Effector CD8-positive, alpha-beta T cell (primary cell): ENCODE measurements at regions not wholly inside any gene's neighbourhood (a gene's known extent, or its start where the extent isn't known, plus 50 kb on each side); places are given as distances from the start of the nearest gene placed in this dataset.

Experiments
- DNase-seq: peaks from one replicate; lab custom pipeline; 2025; lab: John Stamatoyannopoulos, UW

DNA sequence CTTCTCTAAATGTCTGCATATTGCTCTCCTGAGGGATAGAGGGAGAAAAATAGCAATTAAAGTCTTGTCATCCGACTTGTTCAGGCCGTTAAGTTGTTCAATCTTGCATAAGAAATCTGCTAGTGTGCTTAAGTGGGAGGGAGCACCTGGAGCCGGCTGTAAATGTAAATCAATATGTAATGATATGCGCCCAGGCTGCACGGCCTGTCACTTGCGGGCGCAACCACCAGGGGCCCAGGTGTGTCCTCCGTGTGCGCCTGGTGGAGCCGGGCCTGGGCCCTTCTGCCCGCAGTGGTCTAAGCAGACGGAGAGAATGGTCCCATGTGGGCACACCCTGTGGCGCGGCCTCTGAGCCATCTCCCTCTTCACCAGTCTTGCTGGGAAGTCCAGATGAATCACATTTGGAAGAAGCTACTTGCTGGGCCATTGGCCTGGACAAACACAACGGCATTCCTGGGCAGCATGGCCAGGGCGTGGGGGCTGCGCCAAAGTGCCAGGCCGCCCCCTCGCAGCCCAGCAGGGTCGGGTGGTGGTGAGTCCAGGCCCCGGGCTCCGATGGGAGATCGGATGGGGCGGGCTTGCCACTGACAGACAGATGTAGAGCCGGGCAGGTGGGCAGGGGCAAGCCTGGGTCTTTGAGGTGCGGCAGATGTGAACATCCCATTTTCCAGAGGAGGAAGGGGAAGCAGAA, 193.3 kb upstream of the C14orf180 start:
- no peak for DNase-seq

DNA sequence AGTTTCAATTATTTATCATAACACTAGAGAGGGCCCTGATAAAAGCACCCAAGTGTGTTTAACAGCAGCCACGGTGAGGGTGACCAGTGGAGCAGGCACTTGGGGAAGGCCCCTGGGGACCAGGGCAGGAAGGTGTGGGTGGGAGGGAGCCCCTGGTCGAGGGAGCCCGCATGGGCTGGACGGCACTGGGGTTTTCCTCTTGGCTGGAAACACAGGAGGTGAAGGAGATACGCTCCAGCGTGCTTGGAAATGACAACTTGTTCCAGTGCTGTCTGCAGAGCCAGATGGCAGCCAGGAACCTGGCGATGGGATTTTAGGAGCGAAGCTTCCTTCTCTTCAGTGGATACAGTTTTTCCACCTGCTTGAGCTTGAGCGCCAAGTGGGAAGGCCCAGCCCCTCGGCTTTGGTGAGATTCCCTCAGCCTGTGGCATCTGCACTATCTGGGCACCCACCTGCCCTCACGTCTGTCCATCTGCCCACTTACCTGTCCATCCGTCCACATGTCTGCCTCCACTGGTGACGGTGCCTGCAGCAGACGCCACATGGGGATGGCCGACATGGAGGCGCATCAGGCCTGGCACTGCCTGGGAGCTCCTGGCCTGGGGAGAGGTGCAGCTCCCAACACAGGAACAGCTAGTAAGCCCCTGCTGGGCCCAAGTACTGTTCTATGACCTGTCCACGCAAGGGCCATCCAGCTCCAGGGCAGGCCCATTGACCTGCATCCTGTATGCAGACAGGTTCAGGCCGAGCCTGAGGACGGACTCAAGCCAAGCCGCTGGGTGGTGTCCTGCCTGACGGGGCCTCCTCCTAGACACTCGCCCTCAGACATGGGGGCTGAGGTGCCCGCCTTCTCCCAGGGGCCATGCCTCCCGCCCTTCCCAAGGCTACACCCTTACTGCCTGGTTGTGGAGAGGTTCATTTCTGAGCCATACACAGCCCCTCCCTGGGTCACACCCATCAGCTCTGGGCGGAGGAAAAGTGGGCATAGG, 192.2 kb upstream of the C14orf180 start:
- no peak for DNase-seq

DNA sequence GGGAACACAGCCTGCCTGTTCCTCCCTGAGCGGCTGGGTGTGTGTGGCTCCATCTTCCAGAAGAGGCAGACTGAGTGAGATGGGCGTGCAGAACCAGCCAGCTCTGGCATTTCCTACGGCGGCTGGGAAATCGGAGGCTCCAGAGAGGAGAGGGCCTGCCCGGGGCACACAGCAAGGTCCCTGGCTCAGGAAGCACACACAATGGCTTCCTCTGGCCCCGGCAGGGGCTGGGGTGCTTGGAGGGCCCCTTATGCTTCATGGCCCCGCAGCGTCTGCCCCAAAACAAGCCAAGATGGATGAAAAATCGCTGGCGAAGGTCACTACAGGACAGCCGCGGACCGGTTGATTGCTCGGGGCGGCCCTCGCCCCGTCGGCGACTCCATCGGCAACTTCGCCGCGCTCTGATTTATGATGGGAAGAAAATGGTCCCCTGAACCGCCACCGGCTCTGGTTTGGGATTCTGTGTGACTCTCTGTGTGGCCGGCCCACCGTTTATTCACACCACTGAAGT, 191.5 kb upstream of the C14orf180 start:
- DNase-seq, result no peak

DNA sequence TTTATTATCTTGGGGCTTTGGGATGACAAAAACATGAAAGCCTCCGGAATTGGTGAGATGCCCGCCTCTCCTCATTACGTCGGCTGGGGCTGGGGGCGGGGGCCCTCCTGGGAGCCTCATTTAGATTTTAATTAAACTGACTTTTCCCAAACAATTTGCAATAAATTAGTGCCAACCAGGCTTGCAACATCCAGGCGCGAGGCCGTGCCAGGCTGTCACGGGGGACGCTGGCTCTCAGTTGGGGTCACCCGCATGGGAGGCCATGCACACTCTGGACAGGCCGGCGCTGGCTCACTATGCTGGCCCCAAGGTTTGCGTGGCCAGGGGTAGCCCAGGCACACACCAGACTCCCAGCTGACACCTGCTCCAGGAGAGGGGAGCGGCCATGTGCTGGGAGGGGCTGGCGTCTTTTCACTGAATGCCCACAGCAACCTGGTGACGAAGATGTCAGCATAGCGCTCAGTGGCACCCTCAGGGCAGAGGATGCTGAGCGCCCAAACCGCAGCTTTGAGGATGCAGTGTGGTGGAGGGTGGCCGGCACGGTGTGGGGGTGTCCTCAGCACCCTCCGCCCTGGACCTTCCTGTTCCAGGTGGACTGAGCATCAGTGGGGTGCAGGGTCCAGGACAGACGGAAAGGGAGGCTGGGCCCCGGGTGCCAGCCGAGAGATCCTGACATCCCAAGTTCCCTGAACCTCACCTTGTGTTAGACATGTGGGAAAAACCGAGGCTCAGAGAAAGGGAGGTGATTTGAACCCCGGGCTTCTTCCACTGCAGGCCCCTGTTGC, 190.8 kb upstream of the C14orf180 start:
- no peak for DNase-seq

DNA sequence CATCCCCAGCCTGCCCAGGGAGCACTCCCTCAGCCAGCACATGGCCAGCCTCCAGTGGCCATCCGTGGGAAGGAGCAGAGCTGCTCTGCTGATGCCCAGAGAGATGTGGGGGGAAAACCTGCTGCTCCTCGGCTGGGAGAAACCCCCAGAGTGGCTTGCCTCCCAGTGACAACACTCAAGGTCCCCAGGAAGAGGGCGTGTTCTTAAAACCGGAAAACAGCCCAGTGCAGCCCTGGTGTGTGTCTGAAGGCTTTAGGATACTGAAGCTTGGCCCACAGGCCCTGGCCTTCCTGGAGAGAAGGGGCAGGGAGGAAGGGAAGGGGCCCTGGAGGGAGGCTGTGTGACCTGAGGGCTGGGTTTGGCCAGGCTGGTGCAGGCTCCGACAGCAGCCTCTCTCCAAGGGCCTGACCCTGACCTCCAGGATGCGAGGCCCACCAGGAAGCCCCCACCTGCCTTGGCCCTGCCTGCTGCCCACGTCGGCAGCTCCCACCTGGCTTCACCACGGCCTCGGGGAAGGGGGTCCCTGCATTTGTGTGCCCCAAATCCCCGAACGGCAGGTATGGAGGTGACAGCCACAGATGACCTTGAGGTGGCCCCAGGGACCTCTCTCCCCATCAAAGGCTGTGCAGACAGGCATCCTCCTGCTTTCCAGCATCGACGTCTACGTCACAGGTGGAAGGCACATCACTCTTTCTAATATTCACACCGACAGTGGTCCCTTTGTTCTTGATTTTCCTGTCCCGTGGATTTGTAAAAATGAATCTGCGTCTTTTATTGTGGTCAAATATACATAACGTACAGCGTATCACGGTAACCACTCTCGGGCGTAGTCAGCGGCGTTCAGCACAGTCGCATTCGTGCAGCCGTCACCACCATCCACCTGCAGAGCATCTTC, 190.0 kb upstream of the C14orf180 start:
- DNase-seq, result no peak

DNA sequence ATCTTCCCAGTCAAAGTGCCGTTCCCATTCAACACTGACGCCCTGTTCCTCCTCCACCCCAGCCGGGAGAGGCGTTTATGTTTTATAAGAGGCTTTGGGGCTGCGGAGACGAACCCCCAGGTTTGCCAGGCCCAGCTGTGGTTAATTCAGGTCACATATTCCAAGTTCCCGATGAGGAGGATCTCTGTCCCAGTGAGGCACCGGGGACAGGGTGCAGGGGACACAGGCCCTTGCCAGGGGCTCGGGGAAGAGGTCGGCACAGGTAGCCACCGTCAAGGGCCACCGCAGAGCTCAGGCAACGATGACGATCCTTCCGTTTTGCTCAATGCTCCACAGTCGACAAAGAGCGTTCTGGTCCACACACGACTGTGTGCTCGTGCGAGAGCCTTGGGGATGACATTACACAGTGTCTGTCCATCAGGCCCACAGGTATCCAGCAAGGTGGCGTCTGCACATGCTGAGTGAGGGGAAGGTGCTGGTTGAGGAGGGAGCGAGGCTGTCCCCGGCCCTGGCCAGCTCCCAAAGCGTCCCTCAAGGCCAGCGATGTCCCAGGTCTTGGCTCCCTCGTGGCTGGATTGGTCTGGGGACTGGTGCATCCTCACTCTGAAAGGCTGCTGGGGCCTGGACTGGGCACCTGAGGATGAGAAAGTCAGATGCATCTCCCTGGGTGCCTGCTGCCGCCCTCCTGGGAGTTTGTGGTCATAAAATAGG, 189.2 kb upstream of the C14orf180 start:
- no peak for DNase-seq

DNA sequence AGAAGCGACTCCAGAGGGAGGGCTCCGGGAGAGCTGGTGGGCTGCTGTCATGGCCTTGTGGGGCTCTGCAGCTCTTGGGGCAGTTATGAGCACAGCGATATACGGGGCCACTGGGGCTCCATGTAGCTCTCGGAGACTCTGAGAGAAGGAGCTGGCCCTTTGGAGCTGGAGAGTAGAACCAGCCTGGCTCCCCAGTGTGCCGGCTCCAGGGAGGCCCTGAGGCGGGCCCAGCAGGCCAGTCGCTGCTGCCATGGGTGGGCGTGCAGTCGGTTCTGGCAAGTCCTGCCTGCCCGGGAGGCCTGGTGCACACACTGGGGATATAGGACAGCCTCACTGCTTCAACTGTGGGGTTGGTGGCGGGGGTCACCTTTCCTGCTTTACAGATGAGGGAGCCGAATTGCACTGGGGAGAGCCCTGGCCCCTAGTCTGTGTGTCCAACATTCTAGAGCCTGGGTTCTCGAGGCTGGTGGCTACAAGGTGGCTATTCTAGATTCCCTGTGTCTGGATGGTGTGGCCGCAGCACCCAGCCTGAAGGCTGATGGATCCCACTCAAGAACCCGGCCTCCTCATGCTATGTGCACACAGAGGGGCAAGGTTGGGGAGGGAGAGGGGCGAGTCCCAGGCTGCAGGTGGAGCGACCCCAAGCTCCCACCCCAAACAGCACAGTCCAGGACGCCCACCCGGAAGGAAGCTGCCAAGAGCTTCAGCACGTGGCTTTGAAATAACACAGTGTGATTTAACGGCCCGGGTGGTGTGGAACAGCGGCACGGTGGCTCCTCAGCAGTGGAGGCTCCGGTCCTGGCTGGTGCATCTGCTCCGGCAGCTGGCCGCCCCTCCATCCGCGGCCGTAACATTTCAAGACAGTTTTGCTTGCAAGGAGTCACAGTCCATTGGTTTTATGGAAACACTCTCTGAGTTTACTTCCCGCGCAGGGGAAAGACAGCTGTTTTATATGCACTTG, 188.3 kb upstream of the C14orf180 start:
- DNase-seq, result no peak

DNA sequence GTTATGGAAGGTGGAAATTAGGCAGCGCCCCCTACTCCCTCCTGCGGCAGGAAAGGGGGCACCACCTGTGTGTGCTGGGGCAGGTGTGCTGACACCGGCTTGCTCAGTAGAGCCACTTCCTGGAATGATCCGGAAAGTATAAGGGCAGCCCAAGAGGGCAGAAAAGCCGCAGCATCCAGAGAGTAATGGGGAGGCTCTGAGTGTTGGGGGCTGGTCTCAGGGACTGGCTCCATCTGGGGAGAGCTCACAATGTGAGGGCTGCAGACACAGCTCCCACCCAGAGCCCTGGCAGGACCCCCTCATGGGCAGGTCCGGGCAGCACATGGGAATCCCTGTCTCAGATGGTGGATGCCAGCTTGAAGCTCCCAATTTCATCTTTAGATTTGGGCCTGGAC, 187.6 kb upstream of the C14orf180 start:
- DNase-seq, result no peak

DNA sequence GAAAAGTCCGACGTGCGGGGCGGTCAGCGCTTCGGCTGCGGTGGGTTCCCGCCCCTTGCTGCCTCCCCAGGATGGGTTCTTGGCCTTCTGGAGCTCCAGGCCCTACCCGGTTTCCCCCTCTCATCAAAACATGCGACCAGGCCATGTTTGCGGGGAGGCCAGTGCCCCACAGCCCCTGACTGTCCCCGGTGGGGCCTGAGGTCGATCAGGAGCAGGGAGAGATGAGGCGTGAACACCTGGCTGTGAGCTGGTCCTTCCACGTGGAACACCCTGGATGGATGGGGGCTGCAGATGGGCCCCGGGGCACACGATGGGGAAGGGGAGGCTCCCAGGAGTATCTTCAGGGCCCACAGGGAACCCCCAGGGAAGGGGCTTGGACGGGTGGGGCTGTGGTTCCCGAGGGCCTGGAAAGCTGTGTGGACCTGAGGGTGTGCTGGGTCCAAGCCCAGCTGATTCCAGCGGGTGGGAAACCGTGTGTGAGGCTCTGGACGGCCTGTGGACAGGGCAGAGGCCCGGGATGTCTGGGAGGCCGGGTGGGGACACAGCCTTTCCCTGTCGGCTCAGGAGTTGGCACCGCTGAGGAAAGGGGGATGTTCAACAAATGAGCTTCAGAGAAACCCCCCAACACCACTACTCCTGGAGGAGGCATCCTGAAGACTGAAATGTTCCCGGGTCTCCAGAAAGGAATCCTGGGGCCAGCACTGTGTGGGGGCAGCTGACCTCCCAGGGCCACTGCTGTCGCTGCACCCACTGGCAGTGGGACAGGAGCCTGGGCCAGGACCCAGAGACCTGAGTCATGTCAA, 187.0 kb upstream of the C14orf180 start:
- DNase-seq, result no peak

DNA sequence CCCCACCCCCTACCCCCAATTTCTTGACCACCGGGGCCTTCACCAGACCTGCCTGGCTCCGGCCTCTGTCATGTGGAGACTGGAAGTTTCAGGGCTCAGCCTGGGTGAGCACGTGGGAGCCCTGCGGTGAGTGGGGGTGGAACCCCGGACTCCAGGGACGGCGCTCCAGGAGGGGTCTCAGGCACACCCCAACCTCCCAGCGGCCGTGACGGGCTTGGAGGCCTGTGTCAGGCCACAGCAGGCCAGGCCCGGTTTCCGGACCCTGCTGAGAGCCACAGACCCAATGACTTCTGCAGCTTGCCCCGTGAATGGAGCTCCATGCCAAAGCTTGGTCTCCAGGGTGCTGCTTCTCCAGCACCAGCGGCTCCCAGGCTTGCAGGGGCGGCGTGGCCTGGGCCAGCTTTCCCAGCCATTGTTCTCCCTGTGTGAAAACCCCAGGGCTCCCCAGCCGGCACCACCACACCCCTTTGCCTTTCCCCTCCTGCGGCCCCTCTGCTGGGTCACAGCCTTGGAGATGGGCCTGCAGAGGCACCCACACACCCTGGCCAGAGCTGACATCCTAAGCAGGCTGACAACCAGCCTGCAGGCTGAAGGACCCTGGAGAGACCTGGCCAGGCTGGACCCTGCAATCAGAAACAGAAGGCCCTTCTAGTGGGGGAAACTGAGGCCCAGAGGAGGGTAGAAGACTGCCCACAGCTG, 186.2 kb upstream of the C14orf180 start:
- no peak for DNase-seq

DNA sequence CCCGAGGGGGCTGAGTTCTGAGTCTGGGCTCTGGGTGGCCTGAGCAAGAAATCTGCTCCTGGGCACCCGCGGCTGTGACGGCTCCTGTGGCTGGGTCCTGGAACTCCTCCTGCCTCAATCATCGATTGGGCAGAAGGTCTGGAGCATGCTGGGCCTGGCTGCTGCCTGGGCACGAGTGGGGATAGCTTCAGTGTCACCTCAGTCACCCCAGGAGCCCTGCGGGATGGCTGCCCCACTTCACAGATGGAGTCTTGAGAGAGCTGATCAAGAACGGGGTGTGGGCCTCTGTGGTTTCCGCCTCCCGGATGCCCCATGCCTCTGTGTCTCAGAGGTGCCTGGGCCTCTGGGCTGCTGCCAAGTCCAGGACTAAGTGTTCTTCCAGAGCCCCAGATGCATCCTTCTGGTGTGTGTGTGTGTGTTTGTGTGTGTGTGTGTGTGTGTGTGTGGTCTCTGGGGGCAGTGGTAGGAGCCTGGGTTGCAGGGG, 185.6 kb upstream of the C14orf180 start:
- peak; percentile 34 for DNase-seq

DNA sequence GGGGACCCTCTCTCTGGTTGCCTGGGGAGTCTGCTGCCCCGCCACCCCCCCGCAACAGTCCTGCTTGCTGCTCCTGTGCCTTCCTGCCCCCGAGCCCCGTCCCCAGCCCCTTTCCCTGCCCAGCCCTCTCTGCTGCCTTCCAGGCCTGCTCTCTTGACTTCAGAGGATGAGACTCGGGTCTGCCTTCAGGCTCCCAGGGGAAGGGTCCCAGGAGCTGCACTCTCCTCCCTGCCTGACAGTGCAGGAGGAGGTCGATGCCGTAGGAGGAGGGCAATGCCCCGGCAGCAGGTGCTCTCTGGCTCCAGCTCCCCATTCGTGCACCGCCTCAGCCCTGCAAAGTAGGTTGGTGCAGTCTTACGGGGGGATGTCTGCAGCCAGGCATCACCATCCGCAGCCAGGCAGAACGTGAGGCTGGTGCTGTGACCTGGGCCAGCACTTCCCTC, 185.1 kb upstream of the C14orf180 start:
- no peak for DNase-seq

DNA sequence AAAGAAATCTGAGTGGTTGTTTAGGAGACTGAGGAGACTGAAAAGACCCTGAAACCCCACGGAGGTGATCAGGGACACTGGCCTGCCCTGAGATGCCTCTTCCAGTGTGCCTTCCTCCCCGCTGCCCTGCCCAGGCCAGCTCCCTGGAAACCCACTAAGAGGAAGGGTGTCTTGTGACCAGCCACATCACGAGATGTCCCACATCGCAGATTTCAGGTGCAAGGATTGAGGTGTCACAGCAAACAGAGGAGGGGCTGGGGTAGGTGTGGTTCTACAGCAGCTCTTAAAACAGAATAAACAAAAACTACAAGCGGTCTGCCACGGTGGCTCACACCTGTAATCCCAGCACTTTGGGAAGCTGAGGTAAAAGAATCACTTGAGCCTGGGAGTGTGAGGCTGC, 184.3 kb upstream of the C14orf180 start:
- DNase-seq, result no peak

DNA sequence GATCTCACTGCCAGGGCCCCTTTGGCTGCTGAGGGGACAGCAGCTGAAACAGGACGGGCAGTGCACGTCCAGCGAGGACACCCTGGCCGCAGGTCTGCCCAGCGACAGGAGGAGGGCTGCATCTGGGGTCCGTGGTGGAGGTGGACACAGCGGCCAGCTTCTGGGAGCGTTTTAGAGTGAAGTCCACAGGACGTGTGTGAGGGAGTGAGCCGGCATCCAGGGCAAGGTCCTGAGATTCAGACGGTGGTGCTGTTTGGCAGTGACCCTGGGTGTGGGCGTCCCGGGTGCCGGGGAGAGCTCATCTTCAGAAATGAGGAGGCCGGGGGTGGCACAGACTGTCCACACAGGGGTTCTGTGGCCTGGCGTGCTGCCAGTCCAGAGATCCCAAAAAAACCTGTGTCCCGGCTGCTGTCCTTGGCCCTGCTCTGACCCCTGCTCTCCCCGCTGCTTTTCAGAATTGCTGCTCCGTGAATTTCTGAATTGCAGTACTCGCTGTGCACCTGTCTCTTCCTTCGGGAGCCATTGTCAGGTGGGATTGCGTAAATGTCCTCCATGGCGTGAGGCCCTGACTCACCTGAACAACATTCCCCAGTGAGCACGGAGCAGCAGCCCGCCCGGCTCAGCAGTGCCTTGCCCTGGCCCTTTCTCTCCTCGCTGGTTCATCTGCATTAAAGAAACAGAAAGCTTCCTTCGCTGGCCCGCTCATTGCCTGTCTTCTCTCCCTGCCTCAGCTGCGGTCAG, 183.5 kb upstream of the C14orf180 start:
- DNase-seq, result no peak

DNA sequence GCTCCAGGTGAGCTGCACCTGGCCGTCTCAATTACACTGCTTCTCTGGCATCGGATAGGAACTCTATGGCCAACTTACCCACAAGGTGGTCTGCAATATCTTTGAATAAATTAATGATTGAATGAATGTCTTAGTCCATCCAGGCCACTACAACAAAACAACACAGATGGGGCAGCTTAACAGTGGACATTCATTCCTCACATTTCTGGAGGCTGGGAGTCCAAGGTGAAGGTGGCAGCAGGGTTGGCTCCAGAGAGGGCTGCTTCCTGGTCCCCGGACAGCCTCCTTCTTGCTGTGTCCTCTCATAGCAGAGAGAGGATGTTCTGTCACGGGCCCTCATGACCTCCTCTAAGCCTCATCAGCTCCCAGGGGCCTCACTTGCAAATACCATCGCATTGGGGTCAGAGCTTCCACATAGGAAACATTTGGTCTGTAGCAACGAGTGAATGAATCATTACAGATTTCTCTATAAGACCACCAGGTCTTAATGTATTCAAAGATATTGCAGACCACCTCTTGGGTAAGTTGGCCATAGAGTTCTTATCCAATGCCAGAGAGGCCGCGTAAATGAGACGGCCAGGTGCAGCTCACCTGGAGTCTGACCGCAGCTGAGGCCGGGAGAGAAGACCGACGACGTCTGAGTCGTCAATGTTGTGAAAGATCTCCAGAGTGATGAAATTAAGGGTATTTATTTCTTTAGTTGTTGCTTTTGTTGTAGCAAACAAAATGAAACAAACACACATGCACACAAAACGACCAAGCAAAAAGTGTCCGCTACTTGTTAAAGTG, 182.7 kb upstream of the C14orf180 start:
- DNase-seq, result no peak

DNA sequence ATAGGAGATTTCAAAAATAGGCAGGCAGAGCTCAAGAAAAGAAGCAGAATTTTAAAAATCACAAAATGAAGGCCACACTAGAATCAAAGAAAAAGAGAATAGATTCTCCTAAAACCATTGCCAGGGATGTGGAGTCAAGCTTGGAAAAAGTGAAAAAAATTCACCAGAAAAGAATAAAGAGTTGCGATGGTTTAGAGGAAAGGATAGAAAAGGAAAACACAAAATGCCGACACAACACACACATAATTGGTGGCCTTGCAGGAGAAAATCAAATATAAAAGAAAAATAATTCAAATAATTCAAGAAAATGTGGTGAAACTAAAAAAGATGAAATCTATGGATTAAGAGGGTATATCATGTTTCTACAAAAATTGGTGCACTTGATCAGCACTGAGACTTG, 181.6 kb upstream of the C14orf180 start:
- DNase-seq, result no peak
